ENCODE measurements at regions not wholly inside any gene's neighbourhood (a gene's known extent, or its start where the extent isn't known, plus 50 kb on each side); places are given as distances from the start of the nearest gene placed in this dataset.

DNA sequence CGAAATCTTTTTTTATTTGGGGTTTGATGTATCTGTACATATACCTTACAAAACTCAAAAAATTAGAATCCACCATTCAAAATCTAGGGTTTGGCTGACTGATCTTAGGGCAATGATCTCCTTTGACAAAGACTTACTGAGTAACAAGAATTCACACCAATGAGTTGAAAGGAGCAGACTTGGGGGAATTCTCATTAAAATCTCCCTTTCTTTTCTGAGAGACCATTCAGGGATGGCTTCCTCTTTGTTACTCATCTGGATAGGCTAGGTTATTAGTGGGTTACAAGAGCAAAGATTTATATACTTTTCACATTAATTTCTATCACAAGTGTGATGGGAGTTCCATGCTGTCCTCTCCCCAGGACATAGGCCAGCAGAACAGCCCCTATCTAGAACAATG lies 661.0 kb downstream of the KCTD16 start:
- TF ChIP-seq, protein P1, sequence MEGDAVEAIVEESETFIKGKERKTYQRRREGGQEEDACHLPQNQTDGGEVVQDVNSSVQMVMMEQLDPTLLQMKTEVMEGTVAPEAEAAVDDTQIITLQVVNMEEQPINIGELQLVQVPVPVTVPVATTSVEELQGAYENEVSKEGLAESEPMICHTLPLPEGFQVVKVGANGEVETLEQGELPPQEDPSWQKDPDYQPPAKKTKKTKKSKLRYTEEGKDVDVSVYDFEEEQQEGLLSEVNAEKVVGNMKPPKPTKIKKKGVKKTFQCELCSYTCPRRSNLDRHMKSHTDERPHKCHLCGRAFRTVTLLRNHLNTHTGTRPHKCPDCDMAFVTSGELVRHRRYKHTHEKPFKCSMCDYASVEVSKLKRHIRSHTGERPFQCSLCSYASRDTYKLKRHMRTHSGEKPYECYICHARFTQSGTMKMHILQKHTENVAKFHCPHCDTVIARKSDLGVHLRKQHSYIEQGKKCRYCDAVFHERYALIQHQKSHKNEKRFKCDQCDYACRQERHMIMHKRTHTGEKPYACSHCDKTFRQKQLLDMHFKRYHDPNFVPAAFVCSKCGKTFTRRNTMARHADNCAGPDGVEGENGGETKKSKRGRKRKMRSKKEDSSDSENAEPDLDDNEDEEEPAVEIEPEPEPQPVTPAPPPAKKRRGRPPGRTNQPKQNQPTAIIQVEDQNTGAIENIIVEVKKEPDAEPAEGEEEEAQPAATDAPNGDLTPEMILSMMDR (IDR thresholded peaks at IDR 0.05) = no peak
- no peak for TF ChIP-seq POLR2A (IDR thresholded peaks at IDR 0.05)
